IMR-90 (cell line): ENCODE measurements at regions not wholly inside any gene's neighbourhood (a gene's known extent, or its start where the extent isn't known, plus 50 kb on each side); places are given as distances from the start of the nearest gene placed in this dataset.

Source experiments
- ATAC-seq: fragments of 200-7000 bp; cut with Tn5 transposase; 2 replicates; pipeline ENCODE4 v1.9.1; 2020; ENCODE audit warnings: low read depth, mild to moderate bottlenecking, moderate library complexity
- BruUV-seq: library from RNA; stranded (reverse); fragments of 400-500 nt; replicated peaks from 2 replicates; lab custom pipeline; 2021; lab: Mats Ljungman, UMichigan
- CTCF ChIA-PET: fragments of 300-600 bp; formaldehyde crosslinking; extraction: SDS; loops from one replicate; lab custom pipeline; 2021; ENCODE audit warnings: antibody characterized with exemption; lab: Yijun Ruan, JAX
- POLR2A ChIA-PET: fragments of 300-600 bp; sonication (Branson Sonifier 250); formaldehyde crosslinking; loops from one replicate; lab custom pipeline; 2022; ENCODE audit warnings: antibody characterized with exemption; ENCODE audit not compliant: unreplicated experiment; lab: Charles Lee
- DNase-seq: peaks from one replicate; pipeline ENCODE4 v3.0.0; 2013
- H2AFZ ChIP-seq: replicated peaks from 2 replicates; pipeline ENCODE3; 2013; ENCODE audit warnings: low read length, mild to moderate bottlenecking; ENCODE audit not compliant: poor library complexity
- H2AK5ac ChIP-seq: 2 replicates; pipeline ENCODE4 v1.6.1; 2013; ENCODE audit warnings: low read depth, low read length, inconsistent platforms
- H2AK9ac ChIP-seq: replicated peaks from 2 replicates; pipeline ENCODE3; 2013; ENCODE audit warnings: mild to moderate bottlenecking, low read depth, low read length, moderate library complexity; ENCODE audit not compliant: poor library complexity
- H2BK120ac ChIP-seq: 2 replicates; pipeline ENCODE4 v1.6.1; 2013; ENCODE audit warnings: low read depth, low read length, inconsistent platforms
- H2BK15ac ChIP-seq: 3 replicates; pipeline ENCODE4 v1.6.1; 2013; ENCODE audit warnings: low read depth, low read length, inconsistent platforms
- H2BK20ac ChIP-seq: 2 replicates; pipeline ENCODE4 v1.6.1; 2013; ENCODE audit warnings: low read depth, mild to moderate bottlenecking, inconsistent platforms, low read length, moderate library complexity
- H2BK5ac ChIP-seq: 2 replicates; pipeline ENCODE4 v1.6.1; 2013; ENCODE audit warnings: mild to moderate bottlenecking, low read depth, low read length, inconsistent platforms; ENCODE audit not compliant: poor library complexity, severe bottlenecking
- H3K14ac ChIP-seq: replicated peaks from 2 replicates; pipeline ENCODE4 v1.6.1; 2013; ENCODE audit warnings: low read depth, low read length, inconsistent platforms
- H3K18ac ChIP-seq: 2 replicates; pipeline ENCODE4 v1.6.1; 2013; ENCODE audit warnings: low read depth, low read length, control low read depth
- H3K23ac ChIP-seq: 2 replicates; pipeline ENCODE4 v1.6.1; 2013; ENCODE audit warnings: low read depth, low read length, inconsistent platforms
- H3K27ac ChIP-seq: 2 replicates; pipeline ENCODE4 v1.5.1; 2013; ENCODE audit warnings: mild to moderate bottlenecking, control low read depth, low read length; ENCODE audit not compliant: insufficient read depth
- H3K27me3 ChIP-seq: 2 replicates; pipeline ENCODE4 v1.6.1; 2013; ENCODE audit warnings: low read length; ENCODE audit not compliant: control insufficient read depth, insufficient read depth
- H3K36me3 ChIP-seq: 2 replicates; pipeline ENCODE4 v1.6.1; 2013; ENCODE audit warnings: low read length, mixed read lengths; ENCODE audit not compliant: control insufficient read depth, insufficient read depth
- H3K4ac ChIP-seq: 2 replicates; pipeline ENCODE4 v1.6.1; 2013; ENCODE audit warnings: low read depth, low read length, inconsistent platforms
- H3K4me1 ChIP-seq: 2 replicates; pipeline ENCODE4 v1.6.1; 2013; ENCODE audit warnings: low read length, mixed read lengths; ENCODE audit not compliant: control insufficient read depth, insufficient read depth
- H3K4me2 ChIP-seq: 2 replicates; pipeline ENCODE4 v1.6.1; 2013; ENCODE audit warnings: low read depth, mild to moderate bottlenecking, control low read depth, low read length, moderate library complexity
- H3K4me3 ChIP-seq: 2 replicates; pipeline ENCODE4 v1.5.1; 2013; ENCODE audit warnings: low read depth, mild to moderate bottlenecking, control low read depth, low read length, moderate library complexity; ENCODE audit not compliant: insufficient read depth
- H3K56ac ChIP-seq: 2 replicates; pipeline ENCODE4 v1.6.1; 2013; ENCODE audit warnings: low read length, inconsistent platforms; ENCODE audit not compliant: insufficient read depth; ENCODE audit errors: extremely low read depth
- H3K79me1 ChIP-seq, 2 experiments: 2 replicates each; pipeline ENCODE4 v1.6.1; 2013; ENCODE audit warnings: low read length in 2 of 2, inconsistent platforms in 1 of 2, low read depth in 1 of 2
- H3K9ac ChIP-seq: 2 replicates; pipeline ENCODE4 v1.6.1; 2013; ENCODE audit warnings: low read depth, low read length, control low read depth
- H3K9me1 ChIP-seq: 2 replicates; pipeline ENCODE4 v1.6.1; 2013; ENCODE audit warnings: low read length, inconsistent platforms; ENCODE audit not compliant: insufficient read depth
- H3K9me3 ChIP-seq: 2 replicates; pipeline ENCODE4 v1.6.1; 2013; ENCODE audit warnings: low read length; ENCODE audit not compliant: control insufficient read depth, insufficient read depth
- H4K20me1 ChIP-seq: 2 replicates; pipeline ENCODE4 v1.6.1; 2013; ENCODE audit warnings: low read length, inconsistent platforms; ENCODE audit not compliant: insufficient read depth
- H4K5ac ChIP-seq: 2 replicates; pipeline ENCODE4 v1.6.1; 2013; ENCODE audit warnings: mild to moderate bottlenecking, low read depth, low read length, control low read depth
- H4K8ac ChIP-seq, 2 experiments: 2 replicates each; pipeline ENCODE4 v1.6.1; 2013; ENCODE audit warnings: low read depth in 2 of 2, low read length in 2 of 2, control low read depth in 1 of 2, inconsistent platforms in 1 of 2
- H4K91ac ChIP-seq: 2 replicates; pipeline ENCODE4 v1.6.1; 2013; ENCODE audit warnings: low read depth, low read length, inconsistent platforms; ENCODE audit not compliant: insufficient read depth
- BHLHE40 ChIP-seq: fragments of 150-350 bp; IDR thresholded peaks from 2 replicates; pipeline ENCODE4 v1.6.1; 2016; ENCODE audit warnings: mild to moderate bottlenecking, low read depth, low read length
- CEBPB ChIP-seq: IDR thresholded peaks from 2 replicates; pipeline ENCODE4 v1.6.1; 2012; ENCODE audit warnings: low read depth, low read length, improper control_type of control experiment
- CHD1 ChIP-seq: IDR thresholded peaks from 2 replicates; pipeline ENCODE4 v1.6.1; 2012; ENCODE audit warnings: low read depth, low read length, improper control_type of control experiment
- ELK1 ChIP-seq: fragments of 150-350 bp; IDR thresholded peaks from 2 replicates; pipeline ENCODE4 v1.6.1; 2016; ENCODE audit warnings: low read depth, mild to moderate bottlenecking, low read length, moderate library complexity, borderline replicate concordance
- FOS ChIP-seq: fragments of 150-350 bp; IDR thresholded peaks from 2 replicates; pipeline ENCODE4 v1.6.1; 2016; ENCODE audit warnings: low read depth, low read length
- MAFK ChIP-seq: IDR thresholded peaks from 2 replicates; pipeline ENCODE4 v1.6.1; 2012; ENCODE audit warnings: low read depth, low read length, improper control_type of control experiment
- MAZ ChIP-seq: IDR thresholded peaks from 2 replicates; pipeline ENCODE4 v1.6.1; 2012; ENCODE audit warnings: low read depth, mild to moderate bottlenecking, low read length, improper control_type of control experiment, moderate library complexity, borderline replicate concordance
- MXI1 ChIP-seq: IDR thresholded peaks from 2 replicates; pipeline ENCODE4 v1.6.1; 2012; ENCODE audit warnings: low read depth, mild to moderate bottlenecking, low read length, moderate library complexity, borderline replicate concordance
- NFE2L2 ChIP-seq: fragments of 150-350 bp; IDR thresholded peaks from 2 replicates; pipeline ENCODE4 v1.6.1; 2016; ENCODE audit warnings: low read depth, mild to moderate bottlenecking, low read length
- POLR2A ChIP-seq: IDR thresholded peaks from 2 replicates; pipeline ENCODE4 v1.6.1; 2012; ENCODE audit warnings: mild to moderate bottlenecking, low read depth, low read length
- RAD21 ChIP-seq: IDR thresholded peaks from 2 replicates; pipeline ENCODE4 v1.6.1; 2012; ENCODE audit warnings: low read length, improper control_type of control experiment
- RCOR1 ChIP-seq: IDR thresholded peaks from 2 replicates; pipeline ENCODE4 v1.6.1; 2012; ENCODE audit warnings: mild to moderate bottlenecking, low read length, improper control_type of control experiment; ENCODE audit not compliant: insufficient replicate concordance
- RFX5 ChIP-seq: IDR thresholded peaks from 2 replicates; pipeline ENCODE4 v1.8.0; 2012; ENCODE audit warnings: low read depth, mild to moderate bottlenecking, low read length, moderate library complexity
- SMC3 ChIP-seq: fragments of 150-350 bp; IDR thresholded peaks from 2 replicates; pipeline ENCODE4 v1.6.1; 2016; ENCODE audit warnings: low read depth, mild to moderate bottlenecking, antibody characterized with exemption, low read length, moderate library complexity
- USF2 ChIP-seq: fragments of 150-350 bp; IDR thresholded peaks from 2 replicates; pipeline ENCODE4 v1.6.1; 2017; ENCODE audit warnings: mild to moderate bottlenecking, antibody characterized with exemption, low read length, low read depth
- WGBS, 2 experiments: methylation state at CpG; one replicate each; pipeline versions ENCODE4 v1.1.5 to v1.1.7; 2013; ENCODE audit warnings: missing lambda C conversion rate in 2 of 2; ENCODE audit not compliant: insufficient read length in 1 of 2; ENCODE audit errors: extremely low coverage in 2 of 2; 5-methylcytosine and 5-hydroxymethylcytosine counted together
- dilution Hi-C: fragments of 300-500 bp; cut with HindIII; formaldehyde crosslinking; loops from one replicate; pipeline ENCODE4 v1.14.3; 2018; ENCODE audit warnings: low sequenced_read_pairs; ENCODE audit not compliant: unreplicated experiment
- in situ Hi-C: fragments of 300-500 bp; cut with MboI; formaldehyde crosslinking; loops from 3 replicates; pipeline ENCODE4 v1.14.3; 2019; ENCODE audit warnings: low sequenced_read_pairs, inconsistent platforms, mixed read lengths
- intact Hi-C: fragments of 100-400 bp; cut with micrococcal nuclease; formaldehyde crosslinking; loops from 2 replicates; pipeline ENCODE4 v1.10.0; 2022
- TF ChIP-seq, protein P1 (sequence below): conservative IDR thresholded peaks from 2 replicates; pipeline ENCODE4 v1.5.1; 2012; ENCODE audit warnings: mild to moderate bottlenecking, low read depth, low read length, improper control_type of control experiment

DNA sequence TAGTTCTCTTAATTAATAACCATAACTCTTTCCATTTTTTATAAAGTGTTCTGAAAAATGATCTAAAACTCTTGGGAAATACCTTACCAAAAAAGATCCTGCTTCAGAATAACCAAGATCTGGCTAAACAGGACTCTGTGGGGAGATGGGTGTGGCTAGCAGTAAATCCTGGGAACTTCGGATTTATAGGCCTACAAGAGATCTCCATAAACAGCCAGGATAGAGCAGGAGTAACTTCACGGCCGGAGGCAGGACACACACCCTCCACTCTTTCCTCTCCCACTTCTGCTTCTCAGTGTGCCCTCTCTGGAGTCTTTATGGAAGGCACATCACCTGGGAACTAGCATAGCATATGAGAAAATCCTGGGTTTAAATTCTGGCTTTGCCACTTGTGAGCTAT lies 309.4 kb upstream of the SOX2 start:
- WGBS, 2 experiments: no CpG with 5 or more reads among the region's 3 CpGs
- ChIA-PET CTCF (no interaction called here), POLR2A (no interaction called here)
- DNase-seq (no peak), ATAC-seq (no peak)
- intact Hi-C loops (no loop called here), in situ Hi-C loops (no loop called here), dilution Hi-C loops (no loop called here)
- H3K4me1 ChIP-seq: no peaks in the 10 kb centered on the region
- no peaks in the 10 kb centered on the region for H3K79me1 ChIP-seq
- no peak overlapping the region for H2BK20ac ChIP-seq
- H3K36me3 ChIP-seq: no peaks in the 10 kb centered on the region
- H3K56ac ChIP-seq: no peak overlapping the region
- no peak overlapping the region for H3K4ac ChIP-seq
- H2AFZ ChIP-seq: no peak overlapping the region
- no peak overlapping the region for H4K5ac ChIP-seq
- H3K18ac ChIP-seq: no peak overlapping the region
- no peak overlapping the region for H3K14ac ChIP-seq
- H2AK5ac ChIP-seq: no peak overlapping the region
- H2BK120ac ChIP-seq: no peak overlapping the region
- no peaks in the 10 kb centered on the region for H4K20me1 ChIP-seq
- H3K9me1 ChIP-seq: no peaks in the 10 kb centered on the region
- H3K27me3 ChIP-seq: no peaks in the 10 kb centered on the region
- H3K4me3 ChIP-seq: no peak overlapping the region
- H2BK5ac ChIP-seq: no peak overlapping the region
- H3K23ac ChIP-seq: no peak overlapping the region
- no peak overlapping the region for H2BK15ac ChIP-seq
- H3K27ac ChIP-seq: no peak overlapping the region
- no peak overlapping the region for H3K4me2 ChIP-seq
- TF ChIP-seq MXI1: no peak
- TF ChIP-seq RCOR1: no peak
- no peak for TF ChIP-seq POLR2A
- no peak for TF ChIP-seq RAD21
- TF ChIP-seq, protein P1, sequence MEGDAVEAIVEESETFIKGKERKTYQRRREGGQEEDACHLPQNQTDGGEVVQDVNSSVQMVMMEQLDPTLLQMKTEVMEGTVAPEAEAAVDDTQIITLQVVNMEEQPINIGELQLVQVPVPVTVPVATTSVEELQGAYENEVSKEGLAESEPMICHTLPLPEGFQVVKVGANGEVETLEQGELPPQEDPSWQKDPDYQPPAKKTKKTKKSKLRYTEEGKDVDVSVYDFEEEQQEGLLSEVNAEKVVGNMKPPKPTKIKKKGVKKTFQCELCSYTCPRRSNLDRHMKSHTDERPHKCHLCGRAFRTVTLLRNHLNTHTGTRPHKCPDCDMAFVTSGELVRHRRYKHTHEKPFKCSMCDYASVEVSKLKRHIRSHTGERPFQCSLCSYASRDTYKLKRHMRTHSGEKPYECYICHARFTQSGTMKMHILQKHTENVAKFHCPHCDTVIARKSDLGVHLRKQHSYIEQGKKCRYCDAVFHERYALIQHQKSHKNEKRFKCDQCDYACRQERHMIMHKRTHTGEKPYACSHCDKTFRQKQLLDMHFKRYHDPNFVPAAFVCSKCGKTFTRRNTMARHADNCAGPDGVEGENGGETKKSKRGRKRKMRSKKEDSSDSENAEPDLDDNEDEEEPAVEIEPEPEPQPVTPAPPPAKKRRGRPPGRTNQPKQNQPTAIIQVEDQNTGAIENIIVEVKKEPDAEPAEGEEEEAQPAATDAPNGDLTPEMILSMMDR: no peak
- TF ChIP-seq MAZ: no peak
- TF ChIP-seq ELK1: no peak
- no peak for TF ChIP-seq FOS
- TF ChIP-seq NFE2L2: no peak
- TF ChIP-seq RFX5: no peak
- no peak for TF ChIP-seq SMC3
- no peak for TF ChIP-seq BHLHE40
- TF ChIP-seq CEBPB: no peak
- no peak for TF ChIP-seq MAFK
- no peak for TF ChIP-seq CHD1
- TF ChIP-seq USF2: no peak
- peaks cover 6% of the 10 kb centered on the region for H3K9me3 ChIP-seq
- no peak overlapping the region for H4K91ac ChIP-seq
- no peak overlapping the region for H2AK9ac ChIP-seq
- no peak overlapping the region for H3K9ac ChIP-seq
- no peak overlapping the region for H4K8ac ChIP-seq
- BruUV-seq: no TSS peak
